Trophoblast cell (in vitro differentiated cells and primary cell): ENCODE measurements at regions not wholly inside any gene's neighbourhood (a gene's known extent, or its start where the extent isn't known, plus 50 kb on each side); places are given as distances from the start of the nearest gene placed in this dataset.

ENCODE experiments used
- DNase-seq, 2 donors: peaks; one replicate each; pipeline ENCODE4 v3.0.0-alpha.2; 2016
- H2AFZ ChIP-seq: 2 replicates; pipeline ENCODE4 v1.6.1; 2013; ENCODE audit warnings: low read length, moderate library complexity, mild to moderate bottlenecking; ENCODE audit not compliant: insufficient read depth, poor library complexity
- H2AK5ac ChIP-seq: 2 replicates; pipeline ENCODE4 v1.6.1; 2013; ENCODE audit warnings: mild to moderate bottlenecking, low read length
- H2BK120ac ChIP-seq: 2 replicates; pipeline ENCODE4 v1.6.1; 2013; ENCODE audit warnings: low read length, mild to moderate bottlenecking, moderate library complexity; ENCODE audit not compliant: insufficient read depth, poor library complexity
- H2BK12ac ChIP-seq: 2 replicates; pipeline ENCODE4 v1.6.1; 2013; ENCODE audit warnings: mild to moderate bottlenecking, low read length, moderate library complexity
- H2BK5ac ChIP-seq: 2 replicates; pipeline ENCODE4 v1.6.1; 2013; ENCODE audit warnings: low read length, low read depth, moderate library complexity, mild to moderate bottlenecking; ENCODE audit not compliant: poor library complexity
- H3K14ac ChIP-seq: 2 replicates; pipeline ENCODE4 v1.6.1; 2013; ENCODE audit warnings: mild to moderate bottlenecking, low read length
- H3K18ac ChIP-seq: 2 replicates; pipeline ENCODE4 v1.6.1; 2013; ENCODE audit warnings: mild to moderate bottlenecking, low read length
- H3K23ac ChIP-seq: 2 replicates; pipeline ENCODE4 v1.6.1; 2013; ENCODE audit warnings: low read length
- H3K27ac ChIP-seq: 2 replicates; pipeline ENCODE4 v1.5.1; 2013; ENCODE audit warnings: low read depth, mild to moderate bottlenecking, inconsistent platforms, low read length, moderate library complexity
- H3K27me3 ChIP-seq: 2 replicates; pipeline ENCODE4 v1.6.1; 2013; ENCODE audit warnings: inconsistent platforms, mild to moderate bottlenecking, low read length, moderate library complexity; ENCODE audit not compliant: insufficient read depth
- H3K36me3 ChIP-seq, 2 experiments: 1 replicate in 1 of 2; 2 replicates in 1 of 2; pipeline ENCODE4 v1.6.1; 2013; ENCODE audit warnings: low read length in 2 of 2, mild to moderate bottlenecking in 2 of 2, moderate library complexity in 1 of 2; ENCODE audit not compliant: insufficient read depth in 2 of 2, control insufficient read depth in 1 of 2
- H3K4ac ChIP-seq: 2 replicates; pipeline ENCODE4 v1.6.1; 2013; ENCODE audit warnings: low read depth, mild to moderate bottlenecking, low read length, moderate library complexity
- H3K4me1 ChIP-seq, 2 experiments: 1 replicate in 1 of 2; 2 replicates in 1 of 2; pipeline ENCODE4 v1.6.1; 2013; ENCODE audit warnings: low read length in 2 of 2, mild to moderate bottlenecking in 2 of 2, moderate library complexity in 1 of 2; ENCODE audit not compliant: insufficient read depth in 2 of 2, control insufficient read depth in 1 of 2
- H3K4me2 ChIP-seq: 2 replicates; pipeline ENCODE4 v1.6.1; 2013; ENCODE audit warnings: inconsistent platforms, mild to moderate bottlenecking, low read length, moderate library complexity
- H3K4me3 ChIP-seq: 2 replicates; pipeline ENCODE4 v1.5.1; 2013; ENCODE audit warnings: mild to moderate bottlenecking, low read depth, low read length, inconsistent platforms
- H3K79me1 ChIP-seq: one replicate; pipeline ENCODE4 v1.6.1; 2013; ENCODE audit warnings: low read length
- H3K79me2 ChIP-seq: 2 replicates; pipeline ENCODE4 v1.6.1; 2013; ENCODE audit warnings: low read length, mild to moderate bottlenecking; ENCODE audit not compliant: control insufficient read depth, insufficient read depth, poor library complexity
- H3K9ac ChIP-seq: 2 replicates; pipeline ENCODE4 v1.6.1; 2013; ENCODE audit warnings: mild to moderate bottlenecking, low read length
- H3K9me3 ChIP-seq: 2 replicates; pipeline ENCODE4 v1.6.1; 2013; ENCODE audit warnings: low read depth, mild to moderate bottlenecking, control low read depth, inconsistent platforms, low read length; ENCODE audit not compliant: insufficient read depth
- H4K12ac ChIP-seq: 2 replicates; pipeline ENCODE4 v1.6.1; 2013; ENCODE audit warnings: low read depth, mild to moderate bottlenecking, low read length, moderate library complexity
- H4K8ac ChIP-seq: 2 replicates; pipeline ENCODE4 v1.6.1; 2013; ENCODE audit warnings: low read depth, mild to moderate bottlenecking, low read length, moderate library complexity
- H4K91ac ChIP-seq: one replicate; pipeline ENCODE4 v1.6.1; 2013; ENCODE audit warnings: low read depth, mild to moderate bottlenecking, low read length, moderate library complexity
- WGBS: extraction: QIAGEN DNeasy Blood & Tissue Kit; methylation state at CpG from one replicate; pipeline ENCODE4 v1.1.7; 2013; ENCODE audit warnings: missing lambda C conversion rate; ENCODE audit not compliant: insufficient read length, insufficient coverage; ENCODE audit errors: extremely low coverage; 5-methylcytosine and 5-hydroxymethylcytosine counted together

GRCh38 chr15:62853841-62854225, 188.7 kb upstream of the TPM1 start:
- Histone ChIP-seq H2AK5ac (peak overlapping the region; percentile 49), H3K9me3 (peaks cover 3% of the 10 kb centered on the region), H4K91ac (peak overlapping the region; percentile 83), H2AFZ (peak overlapping the region; percentile 5), H3K23ac (no peak overlapping the region), H3K4me2 (no peak overlapping the region), H3K18ac (peak overlapping the region; percentile 55), H3K14ac (peak overlapping the region; percentile 57), H3K9ac (no peak overlapping the region), H4K8ac (peak overlapping the region; percentile 14), H3K27me3 (no peaks in the 10 kb centered on the region), H2BK12ac (peak overlapping the region; percentile 98), H3K4ac (peak overlapping the region; percentile 43), H3K27ac (no peak overlapping the region), H2BK5ac (peak overlapping the region; percentile 49), H3K4me3 (no peak overlapping the region), H3K79me1 (peaks cover 62% of the 10 kb centered on the region), H2BK120ac (peak overlapping the region; percentile 27), H3K36me3 (peaks cover 0 to 1% of the 10 kb centered on the region in 2 experiments), H3K79me2 (peaks cover 14% of the 10 kb centered on the region), H4K12ac (no peak overlapping the region), H3K4me1 (peaks cover 16 to 21% of the 10 kb centered on the region in 2 experiments)
- WGBS = no CpG with 5 or more reads among the region's 6 CpGs
- DNase-seq = peak in 1 of 2 donors; percentile 37

GRCh38 chr15:62854420-62855084, 188.0 kb upstream of the TPM1 start:
- Histone ChIP-seq H4K12ac (no peak overlapping the region), H4K8ac (peak overlapping the region; percentile 54), H3K4me3 (no peak overlapping the region), H3K18ac (peak overlapping the region; percentile 74), H3K9me3 (peaks cover 3% of the 10 kb centered on the region), H3K79me2 (peaks cover 9% of the 10 kb centered on the region), H3K27ac (no peak overlapping the region), H2AFZ (no peak overlapping the region), H3K14ac (peak overlapping the region; percentile 57), H2AK5ac (peak overlapping the region; percentile 86), H3K23ac (no peak overlapping the region), H2BK5ac (peak overlapping the region; percentile 49), H3K79me1 (peaks cover 55% of the 10 kb centered on the region), H3K36me3 (peaks cover 0 to 1% of the 10 kb centered on the region in 2 experiments), H3K27me3 (no peaks in the 10 kb centered on the region), H2BK120ac (peak overlapping the region; percentile 27), H2BK12ac (peak overlapping the region; percentile 98), H4K91ac (peak overlapping the region; percentile 83), H3K4me2 (no peak overlapping the region), H3K4ac (peak overlapping the region; percentile 43), H3K4me1 (peaks cover 10 to 21% of the 10 kb centered on the region in 2 experiments), H3K9ac (no peak overlapping the region)
- WGBS = no CpG with 5 or more reads among the region's 12 CpGs
- no peak for DNase-seq

GRCh38 chr15:62855085-62855476, 187.5 kb upstream of the TPM1 start:
- Histone ChIP-seq H3K9ac (no peak overlapping the region), H2AK5ac (no peak overlapping the region), H3K23ac (no peak overlapping the region), H4K12ac (no peak overlapping the region), H3K79me1 (peaks cover 51% of the 10 kb centered on the region), H3K4me3 (no peak overlapping the region), H2AFZ (no peak overlapping the region), H4K91ac (peak overlapping the region; percentile 40), H2BK12ac (no peak overlapping the region), H3K4me1 (peaks cover 9 to 19% of the 10 kb centered on the region in 2 experiments), H3K14ac (no peak overlapping the region), H3K4me2 (no peak overlapping the region), H3K79me2 (peaks cover 7% of the 10 kb centered on the region), H3K9me3 (peaks cover 3% of the 10 kb centered on the region), H3K4ac (no peak overlapping the region), H2BK5ac (peak overlapping the region; percentile 42), H3K27ac (no peak overlapping the region), H3K27me3 (no peaks in the 10 kb centered on the region), H4K8ac (no peak overlapping the region), H3K18ac (no peak overlapping the region), H3K36me3 (peaks cover 0 to 1% of the 10 kb centered on the region in 2 experiments), H2BK120ac (no peak overlapping the region)
- no CpG with 5 or more reads among the region's 7 CpGs for WGBS
- DNase-seq = no peak

GRCh38 chr15:62856466-62857246, 185.9 kb upstream of the TPM1 start:
- Histone ChIP-seq H2AFZ (no peak overlapping the region), H3K4me3 (no peak overlapping the region), H3K36me3 (peaks cover 0 to 1% of the 10 kb centered on the region in 2 experiments), H3K27ac (no peak overlapping the region), H2BK120ac (peak overlapping the region; percentile 62), H3K4ac (peak overlapping the region; percentile 13), H3K79me1 (peaks cover 43% of the 10 kb centered on the region), H3K14ac (peak overlapping the region; percentile 38), H3K79me2 (peaks cover 5% of the 10 kb centered on the region), H3K27me3 (no peaks in the 10 kb centered on the region), H2BK5ac (peak overlapping the region; percentile 18), H2BK12ac (peak overlapping the region; percentile 97), H2AK5ac (peak overlapping the region; percentile 61), H3K18ac (peak overlapping the region; percentile 26), H3K4me1 (peaks cover 4 to 12% of the 10 kb centered on the region in 2 experiments), H4K8ac (peak overlapping the region; percentile 42), H3K4me2 (no peak overlapping the region), H3K23ac (no peak overlapping the region), H4K12ac (no peak overlapping the region), H3K9ac (no peak overlapping the region), H3K9me3 (peaks cover 3% of the 10 kb centered on the region), H4K91ac (peak overlapping the region; percentile 71)
- WGBS = no CpG with 5 or more reads among the region's 12 CpGs
- DNase-seq = no peak
